ENCODE measurements at regions not wholly inside any gene's neighbourhood (a gene's known extent, or its start where the extent isn't known, plus 50 kb on each side); places are given as distances from the start of the nearest gene placed in this dataset.

DNA sequence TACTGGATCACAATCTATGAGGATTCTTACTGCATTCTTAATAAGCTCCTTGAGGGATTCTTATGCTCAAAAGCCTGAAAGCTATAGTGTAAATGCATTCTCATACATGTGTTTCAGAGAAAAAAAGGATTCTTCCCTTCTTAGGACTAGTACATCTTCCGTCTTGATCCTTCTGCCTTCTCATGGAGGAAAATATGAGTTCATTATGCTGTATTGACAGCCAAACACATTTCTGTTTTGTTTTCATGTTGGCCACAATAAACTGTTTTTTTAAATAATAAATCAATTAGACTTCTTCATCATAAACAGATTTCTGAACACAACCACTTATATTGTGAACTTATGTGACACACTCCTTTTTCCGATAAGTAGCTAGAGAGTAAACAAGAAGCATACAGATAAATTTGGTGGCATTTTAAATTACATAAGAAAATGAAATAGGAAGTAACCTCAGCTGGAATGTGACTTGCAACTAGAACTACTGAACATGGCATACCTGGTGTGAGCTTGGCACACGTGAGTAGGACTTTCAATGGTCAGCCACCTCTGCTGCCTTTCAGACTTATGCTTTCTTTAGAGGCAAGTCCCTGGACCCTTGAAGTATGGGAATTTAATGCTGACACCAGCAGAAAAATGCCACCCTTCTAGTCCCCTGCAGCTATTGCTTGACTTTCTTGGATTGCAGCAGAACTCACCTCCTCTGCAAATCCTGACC, 350.4 kb downstream of the BCKDHB start:
- Histone ChIP-seq H2AFZ (ENCODE audit: insufficient read depth, low read depth, low read length, poor library complexity, severe bottlenecking) (no peak overlapping the region), H3K27ac (ENCODE audit: low read depth in 1 of 2, low read length in 2 of 2) (no peak overlapping the region), H3K4me1 (ENCODE audit: control insufficient read depth in 1 of 2, insufficient read depth in 2 of 2, low read length in 2 of 2) (no peaks in the 10 kb centered on the region), H3K9ac (ENCODE audit: insufficient read depth, low read length, poor library complexity, severe bottlenecking) (no peak overlapping the region), H3K9me3 (replicated peaks in 1 of 2; ENCODE audit: control insufficient read depth in 1 of 2, insufficient read depth in 1 of 2, low read length in 2 of 2) (no peaks in the 10 kb centered on the region), H3K4me3 (replicated peaks in 1 of 3; ENCODE audit: low read depth in 2 of 3, low read length in 3 of 3) (no peak overlapping the region), H3K4me2 (replicated peaks; ENCODE audit: extremely low read depth, low read length, poor library complexity, severe bottlenecking) (no peak overlapping the region), H3K79me2 (ENCODE audit: insufficient read depth, low read length) (no peaks in the 10 kb centered on the region), H3K27me3 (ENCODE audit: control insufficient read depth in 2 of 2, insufficient read depth in 2 of 2, low read length in 2 of 2) (no peaks in the 10 kb centered on the region), H3K36me3 (replicated peaks in 1 of 2; ENCODE audit: control insufficient read depth in 1 of 2, insufficient read depth in 2 of 2, low read length in 2 of 2) (no peaks in the 10 kb centered on the region), H4K20me1 (ENCODE audit: insufficient read depth, low read length) (no peaks in the 10 kb centered on the region)
- TF ChIP-seq, protein P1, sequence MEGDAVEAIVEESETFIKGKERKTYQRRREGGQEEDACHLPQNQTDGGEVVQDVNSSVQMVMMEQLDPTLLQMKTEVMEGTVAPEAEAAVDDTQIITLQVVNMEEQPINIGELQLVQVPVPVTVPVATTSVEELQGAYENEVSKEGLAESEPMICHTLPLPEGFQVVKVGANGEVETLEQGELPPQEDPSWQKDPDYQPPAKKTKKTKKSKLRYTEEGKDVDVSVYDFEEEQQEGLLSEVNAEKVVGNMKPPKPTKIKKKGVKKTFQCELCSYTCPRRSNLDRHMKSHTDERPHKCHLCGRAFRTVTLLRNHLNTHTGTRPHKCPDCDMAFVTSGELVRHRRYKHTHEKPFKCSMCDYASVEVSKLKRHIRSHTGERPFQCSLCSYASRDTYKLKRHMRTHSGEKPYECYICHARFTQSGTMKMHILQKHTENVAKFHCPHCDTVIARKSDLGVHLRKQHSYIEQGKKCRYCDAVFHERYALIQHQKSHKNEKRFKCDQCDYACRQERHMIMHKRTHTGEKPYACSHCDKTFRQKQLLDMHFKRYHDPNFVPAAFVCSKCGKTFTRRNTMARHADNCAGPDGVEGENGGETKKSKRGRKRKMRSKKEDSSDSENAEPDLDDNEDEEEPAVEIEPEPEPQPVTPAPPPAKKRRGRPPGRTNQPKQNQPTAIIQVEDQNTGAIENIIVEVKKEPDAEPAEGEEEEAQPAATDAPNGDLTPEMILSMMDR (IDR thresholded peaks at IDR 0.05), result no peak
- no peak for DNase-seq
- intact Hi-C loops (cut with micrococcal nuclease), result no loop called here
- Mint-ChIP-seq H3K36me3 (no peaks in the 10 kb centered on the region), H3K9me3 (peaks cover 0 to 7% (median 0%) of the 10 kb centered on the region in 7 donors), H3K27me3 (ENCODE audit: low read depth in 3 of 3) (no peaks in the 10 kb centered on the region), H3K27ac (no peak overlapping the region), H3K4me1 (no peaks in the 10 kb centered on the region), H3K4me3 (no peak overlapping the region)
- 86% methylated on average over 1 of the region's 3 CpGs for WGBS (ENCODE audit: insufficient coverage)

DNA sequence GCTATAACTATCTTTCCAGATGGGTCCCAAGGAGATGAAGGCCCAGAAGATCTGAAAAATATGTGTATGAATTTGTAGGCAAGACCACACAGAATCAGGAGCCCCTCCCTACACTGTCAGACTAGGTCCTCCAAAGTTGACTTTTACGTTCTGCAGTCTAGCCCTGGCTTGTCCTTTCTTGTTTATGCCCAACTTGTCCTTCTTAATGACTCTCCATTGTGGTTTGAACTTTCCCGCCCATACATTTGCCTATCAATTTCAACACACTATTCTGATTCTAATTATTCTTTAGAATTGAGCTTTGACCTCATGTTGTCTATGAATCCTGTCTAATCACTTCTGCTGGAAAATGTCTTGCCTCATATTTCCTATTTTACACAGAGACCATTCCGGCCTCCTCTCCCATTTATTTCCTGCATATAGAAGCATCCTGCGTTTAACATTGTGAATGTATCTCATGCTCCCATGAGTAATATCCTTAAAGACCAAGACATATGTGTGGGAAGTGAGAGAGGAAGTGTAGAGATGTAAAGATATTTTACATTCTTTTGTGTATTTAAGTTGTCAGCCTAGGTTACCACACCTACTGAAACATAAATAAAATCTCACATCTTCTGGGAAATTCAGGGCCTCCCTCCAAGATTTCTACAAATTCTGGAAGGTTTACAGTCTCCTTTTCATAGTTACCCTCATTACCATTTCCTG, 348.3 kb downstream of the BCKDHB start:
- Mint-ChIP-seq H3K27ac (no peak overlapping the region), H3K4me1 (peaks cover 6% of the 10 kb centered on the region), H3K4me3 (no peak overlapping the region), H3K27me3 (ENCODE audit: low read depth in 3 of 3) (no peaks in the 10 kb centered on the region), H3K9me3 (peaks cover 0 to 9% (median 0%) of the 10 kb centered on the region in 7 donors), H3K36me3 (no peaks in the 10 kb centered on the region)
- no peaks in the 10 kb centered on the region for H3K79me2 ChIP-seq (ENCODE audit: insufficient read depth, low read length)
- no peak overlapping the region for H3K4me2 ChIP-seq (replicated peaks; ENCODE audit: extremely low read depth, low read length, poor library complexity, severe bottlenecking)
- H2AFZ ChIP-seq (ENCODE audit: insufficient read depth, low read depth, low read length, poor library complexity, severe bottlenecking), result no peak overlapping the region
- no peaks in the 10 kb centered on the region for H3K27me3 ChIP-seq (ENCODE audit: control insufficient read depth in 2 of 2, insufficient read depth in 2 of 2, low read length in 2 of 2)
- H3K4me1 ChIP-seq (ENCODE audit: control insufficient read depth in 1 of 2, insufficient read depth in 2 of 2, low read length in 2 of 2), result peaks cover 5 to 7% of the 10 kb centered on the region in 2 donors
- H3K9ac ChIP-seq (ENCODE audit: insufficient read depth, low read length, poor library complexity, severe bottlenecking), result no peak overlapping the region
- WGBS (ENCODE audit: insufficient coverage), result 100% methylated on average over 1 of the region's 4 CpGs
- no peaks in the 10 kb centered on the region for H4K20me1 ChIP-seq (ENCODE audit: insufficient read depth, low read length)
- no peak overlapping the region for H3K4me3 ChIP-seq (replicated peaks in 1 of 3; ENCODE audit: low read depth in 2 of 3, low read length in 3 of 3)
- TF ChIP-seq, protein P1 (IDR thresholded peaks at IDR 0.05), result no peak
- H3K36me3 ChIP-seq (replicated peaks in 1 of 2; ENCODE audit: control insufficient read depth in 1 of 2, insufficient read depth in 2 of 2, low read length in 2 of 2), result no peaks in the 10 kb centered on the region
- intact Hi-C loops (cut with micrococcal nuclease), result no loop called here
- no peaks in the 10 kb centered on the region for H3K9me3 ChIP-seq (replicated peaks in 1 of 2; ENCODE audit: control insufficient read depth in 1 of 2, insufficient read depth in 1 of 2, low read length in 2 of 2)
- H3K27ac ChIP-seq (ENCODE audit: low read depth in 1 of 2, low read length in 2 of 2), result no peak overlapping the region
- no peak for DNase-seq

All from CD14-positive monocyte (primary cell).